Inflammatory macrophage treated with lipopolysaccharide for 4 hours (primary cell): ENCODE measurements at regions not wholly inside any gene's neighbourhood (a gene's known extent, or its start where the extent isn't known, plus 50 kb on each side); places are given as distances from the start of the nearest gene placed in this dataset.

Experiments used
- DNase-seq: peaks from one replicate; pipeline ENCODE4 v3.0.0-alpha.2; 2020

DNA sequence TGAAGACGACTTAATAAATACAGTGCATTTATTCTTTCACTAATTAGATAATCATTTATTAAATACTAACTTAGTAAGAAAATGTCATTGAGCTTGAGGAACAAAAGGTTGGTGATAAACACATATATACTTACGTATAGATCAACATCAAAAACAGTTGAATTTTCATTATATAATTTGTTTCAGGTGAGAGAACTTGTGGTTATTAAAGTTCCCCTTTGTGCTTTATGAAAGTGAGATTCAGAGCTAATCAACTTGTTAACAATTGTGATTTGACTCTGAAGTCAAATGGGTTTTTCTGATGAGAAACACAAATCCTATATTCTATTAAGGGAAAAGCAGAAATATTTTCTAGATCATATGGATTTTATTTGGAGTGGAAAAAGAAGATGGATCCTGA lies 524.0 kb downstream of the SOX11 start:
- DNase-seq = no peak

- DNase-seq = no peak
These were observed 526.7 kb downstream of the SOX11 start for GRCh38 chr2:6218926-6219325.

- no peak for DNase-seq
These were observed 527.7 kb downstream of the SOX11 start for GRCh38 chr2:6219906-6220305.

GRCh38 chr2:6222296-6222695 lies 530.1 kb downstream of the SOX11 start:
- no peak for DNase-seq

GRCh38 chr2:6224267-6224666 lies 532.1 kb downstream of the SOX11 start:
- DNase-seq = no peak

- no peak for DNase-seq
These were observed 536.1 kb downstream of the SOX11 start for GRCh38 chr2:6228251-6228650.

GRCh38 chr2:6231166-6231565 lies 539.0 kb downstream of the SOX11 start:
- no peak for DNase-seq

DNA sequence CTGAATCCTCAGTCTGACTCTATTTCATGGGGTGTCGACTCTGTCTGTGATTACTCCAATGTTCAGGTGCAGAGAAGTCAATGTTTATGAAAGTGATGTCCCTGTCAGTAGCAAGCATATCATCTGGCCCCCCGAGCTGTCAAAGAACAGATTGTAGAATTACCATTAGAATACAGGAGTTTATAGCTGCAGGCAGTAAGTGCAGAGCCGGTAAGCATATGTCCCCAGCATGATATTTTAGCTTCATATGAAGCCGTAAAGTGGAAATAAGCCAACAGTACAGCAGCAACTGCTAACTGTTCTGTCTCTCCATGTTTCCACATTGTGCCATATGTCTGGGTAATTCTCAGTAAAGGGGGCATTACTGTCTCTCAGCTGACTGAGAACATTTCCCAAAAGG lies 541.8 kb downstream of the SOX11 start:
- DNase-seq = no peak

DNA sequence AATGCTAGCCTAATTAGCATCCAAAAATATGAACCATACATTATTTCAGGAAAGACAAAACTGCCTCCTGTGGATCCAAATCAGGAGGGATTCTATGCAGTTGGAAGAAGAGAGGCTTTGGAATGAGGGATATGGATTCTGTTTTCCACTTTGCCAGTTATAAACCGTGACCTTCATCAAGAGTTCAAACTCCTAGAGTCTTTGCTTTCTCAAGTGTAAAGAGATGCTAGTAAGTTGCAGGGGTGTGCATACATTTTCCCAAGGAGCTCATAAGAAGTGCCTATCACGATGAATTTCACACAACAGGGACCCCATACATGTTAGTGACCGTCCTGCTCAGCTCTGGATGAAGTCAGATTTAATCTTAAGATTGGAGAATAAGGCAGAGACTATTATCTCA lies 542.5 kb downstream of the SOX11 start:
- no peak for DNase-seq

GRCh38 chr2:6236317-6236716 lies 544.1 kb downstream of the SOX11 start:
- no peak for DNase-seq

DNA sequence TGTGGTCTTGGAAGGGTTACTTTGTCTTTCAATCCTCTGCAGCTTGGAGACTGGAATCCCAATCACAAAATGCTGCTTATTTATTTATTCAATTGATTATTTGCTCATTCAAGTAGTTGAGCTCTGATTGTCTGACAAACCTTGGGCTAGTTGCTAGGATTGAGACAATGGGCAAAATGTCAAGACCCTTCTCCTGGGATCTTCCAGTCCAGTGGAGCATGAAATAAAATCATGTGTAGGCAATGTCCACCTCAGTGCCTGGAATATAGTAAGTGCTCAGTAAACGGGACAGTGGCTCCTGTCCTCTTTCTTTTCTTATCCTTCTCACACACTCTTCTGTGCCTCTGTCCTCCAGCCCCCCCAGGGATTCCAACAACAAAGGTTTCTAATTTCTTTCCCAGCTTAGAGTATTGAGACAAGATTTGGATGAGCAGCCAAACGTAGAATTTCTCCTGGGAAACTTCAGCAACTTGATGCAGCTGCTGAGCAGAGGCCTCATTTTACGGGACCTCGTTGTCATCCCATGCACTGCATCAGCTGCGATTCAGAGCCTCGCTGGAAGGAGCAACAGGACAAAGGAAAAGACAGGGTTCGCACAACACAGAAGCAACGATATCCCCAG lies 545.0 kb downstream of the SOX11 start:
- no peak for DNase-seq

GRCh38 chr2:6249557-6249956 lies 557.4 kb downstream of the SOX11 start:
- no peak for DNase-seq

DNA sequence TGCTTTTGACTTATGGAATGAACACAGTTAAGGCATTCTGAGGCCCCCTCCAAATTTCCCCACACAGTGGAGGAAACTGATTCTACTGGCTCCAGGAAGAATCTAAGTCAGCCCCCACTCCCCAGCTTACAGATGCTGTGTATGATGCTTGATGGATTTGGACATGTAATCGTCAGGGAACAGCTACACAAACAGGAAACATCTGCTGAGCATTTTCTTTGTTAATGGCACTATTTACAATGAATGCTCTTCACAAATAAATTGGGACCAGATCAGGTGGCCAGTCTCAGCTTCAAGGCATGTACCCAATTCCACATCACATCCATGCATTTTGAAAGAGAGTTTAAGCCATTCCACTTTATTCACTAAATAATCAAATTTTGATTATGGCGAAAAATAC lies 562.3 kb downstream of the SOX11 start:
- DNase-seq = no peak

DNA sequence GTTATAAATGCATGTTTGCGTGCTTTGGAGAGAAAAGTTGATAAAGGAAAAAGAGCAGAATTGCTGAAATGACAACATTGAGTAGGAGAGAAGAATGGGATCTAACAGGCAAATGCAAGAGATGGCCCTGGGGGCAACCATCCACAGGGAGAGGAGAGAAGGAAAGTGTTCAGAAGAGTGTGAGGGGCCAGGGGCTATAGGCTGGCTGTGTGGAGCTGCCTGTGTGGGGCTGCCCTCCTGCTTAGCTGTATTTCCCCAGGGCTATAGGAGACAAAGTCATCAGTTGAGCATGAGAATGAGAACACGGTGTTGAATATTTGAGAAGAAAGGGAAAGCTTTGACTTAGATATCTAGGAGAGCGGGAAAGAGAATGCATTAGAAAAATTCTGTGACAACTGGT lies 572.0 kb downstream of the SOX11 start:
- DNase-seq = no peak

DNA sequence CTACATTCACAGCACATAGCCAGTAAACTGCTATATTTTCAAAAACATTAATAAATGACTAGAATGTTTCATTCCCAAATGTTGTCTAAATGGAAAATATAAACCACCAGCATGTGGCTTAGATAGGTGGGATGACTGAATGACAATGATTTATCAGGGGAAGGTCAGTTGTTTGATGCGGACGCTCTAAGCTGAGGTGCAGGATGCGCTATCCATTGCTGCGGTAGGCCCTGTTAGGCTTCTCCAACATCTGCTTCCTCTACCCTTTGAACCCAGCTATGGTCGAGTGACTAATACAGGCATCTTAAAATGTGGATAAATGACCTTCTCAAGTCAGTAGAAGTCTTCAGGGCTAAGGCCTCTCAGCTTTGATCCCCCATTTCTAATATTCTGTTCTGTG lies 584.2 kb downstream of the CMPK2 start:
- no peak for DNase-seq

GRCh38 chr2:6283259-6283658 lies 582.4 kb downstream of the CMPK2 start:
- DNase-seq = no peak

GRCh38 chr2:6287406-6287805 lies 578.3 kb downstream of the CMPK2 start:
- DNase-seq = no peak

DNA sequence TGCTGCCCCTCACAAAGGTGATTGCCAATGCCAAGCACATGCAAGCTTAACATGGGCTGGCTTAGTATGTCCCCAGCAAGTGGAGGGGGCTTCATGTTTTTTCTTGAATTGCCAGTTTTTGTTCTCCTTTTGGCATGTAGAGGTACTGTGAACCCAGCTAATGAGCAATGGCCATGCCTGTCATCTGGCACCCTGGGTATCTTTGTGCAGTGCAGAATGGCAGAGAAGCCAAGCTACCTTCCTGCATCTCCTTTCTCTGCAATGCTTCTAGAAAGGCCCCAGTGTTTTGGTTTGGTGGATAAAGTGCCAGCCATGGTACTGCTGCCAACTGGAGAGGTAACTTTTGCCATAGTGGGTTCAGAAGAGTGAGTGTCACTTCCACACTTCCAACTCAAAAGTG lies 576.9 kb downstream of the CMPK2 start:
- no peak for DNase-seq

DNA sequence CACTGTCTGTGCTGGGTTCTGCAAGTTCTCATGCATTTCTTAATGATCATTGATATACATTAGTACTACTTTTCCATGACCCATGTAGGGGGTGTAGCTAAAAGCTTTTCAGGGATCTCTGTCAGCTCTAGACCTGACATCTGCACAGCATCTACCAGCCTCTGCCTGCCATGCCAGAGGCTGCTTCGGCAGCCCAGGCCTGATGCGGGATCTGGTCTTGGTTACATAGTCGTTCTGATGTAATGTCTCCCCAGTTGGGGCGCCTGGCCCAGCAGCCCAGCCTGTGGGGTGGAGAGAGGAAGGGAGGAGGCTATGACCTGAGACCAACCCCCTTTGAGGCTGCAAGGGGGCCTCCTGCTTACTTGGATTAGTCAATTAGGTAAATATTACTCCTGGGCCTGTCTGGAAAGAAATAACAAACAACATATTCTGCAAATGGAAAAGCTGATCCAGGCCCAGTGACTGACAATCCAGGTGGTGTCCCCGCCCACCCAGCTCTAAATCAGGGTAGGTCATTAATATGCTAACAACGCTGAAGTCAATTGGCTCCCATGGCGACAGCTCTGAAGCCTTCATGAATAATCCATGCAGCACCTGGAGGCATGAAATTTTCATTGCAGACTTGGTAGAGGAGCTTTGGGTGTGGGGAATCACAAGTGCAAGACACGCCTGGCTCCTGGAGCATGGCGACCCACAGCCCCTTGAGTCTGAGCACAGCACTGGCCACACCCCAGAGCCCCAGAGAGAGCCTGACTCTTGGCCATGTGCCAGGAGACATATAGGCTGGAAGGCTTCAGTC lies 575.3 kb downstream of the CMPK2 start:
- no peak for DNase-seq

DNA sequence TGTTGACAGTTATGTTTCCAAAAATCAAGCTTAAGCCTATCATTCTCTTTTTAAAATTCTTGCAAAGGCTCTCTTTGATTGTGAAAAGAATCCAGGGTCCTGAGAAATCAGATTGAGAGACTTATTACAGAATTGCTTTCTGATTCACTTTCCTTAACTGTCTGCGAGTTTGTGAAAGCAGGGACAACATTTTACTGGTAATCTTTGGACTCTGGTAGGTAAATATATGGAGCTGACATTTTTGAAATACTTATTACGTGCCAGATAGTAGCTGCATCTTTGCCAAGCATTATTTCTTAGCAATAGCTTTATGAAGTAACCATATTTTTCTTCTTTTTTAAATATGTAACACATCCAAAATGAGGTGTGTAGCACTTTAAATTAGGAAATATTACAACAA lies 570.9 kb downstream of the CMPK2 start:
- DNase-seq = no peak

- no peak for DNase-seq
These were observed 568.5 kb downstream of the CMPK2 start for GRCh38 chr2:6297238-6297637.

- DNase-seq = no peak
These were observed 564.3 kb downstream of the CMPK2 start for GRCh38 chr2:6301426-6301825.

GRCh38 chr2:6308986-6309385 lies 556.7 kb downstream of the CMPK2 start:
- DNase-seq = no peak

DNA sequence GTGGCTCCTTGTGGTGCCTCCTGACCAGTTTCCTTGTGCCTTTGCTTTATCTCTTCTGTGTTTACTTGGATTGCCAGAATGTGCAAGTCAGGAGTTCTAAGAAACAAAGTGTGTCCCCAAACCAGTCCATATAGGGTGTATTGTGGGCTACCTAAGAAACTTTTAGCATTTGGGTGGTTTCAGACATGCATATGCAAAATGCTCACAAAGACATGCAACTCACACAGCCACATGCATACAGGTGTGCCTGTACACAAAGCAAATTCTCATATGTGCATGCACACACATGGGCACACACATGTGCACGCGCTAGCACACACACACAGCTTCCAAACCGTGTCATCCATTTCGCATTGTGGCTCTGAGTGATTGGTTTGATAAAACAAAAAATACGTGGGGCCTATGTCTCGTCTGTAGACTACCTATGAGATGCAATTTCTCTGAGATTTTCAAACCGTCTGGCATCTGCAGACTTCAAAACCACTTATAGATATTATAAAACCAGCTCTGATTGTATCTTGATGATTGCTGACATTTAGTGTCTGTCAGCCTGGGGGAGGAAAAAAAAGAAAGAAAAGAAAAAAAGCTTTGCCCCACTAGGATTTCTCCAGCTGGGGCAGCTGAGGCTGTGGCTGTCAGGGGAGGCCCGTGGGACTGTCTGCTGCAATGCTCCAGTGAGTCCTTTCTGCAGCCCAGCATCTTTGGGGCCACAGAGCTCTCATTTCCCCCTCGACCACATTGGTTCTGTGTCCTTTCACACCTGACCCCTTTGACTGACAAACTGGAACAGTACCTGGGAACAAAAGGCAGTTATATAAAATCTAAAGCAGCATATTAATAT lies 556.1 kb downstream of the CMPK2 start:
- no peak for DNase-seq
